NOMO-1 treated with DMSO at 0.1 percent for 48 hours (cell line): ENCODE measurements at regions not wholly inside any gene's neighbourhood (a gene's known extent, or its start where the extent isn't known, plus 50 kb on each side); places are given as distances from the start of the nearest gene placed in this dataset.
"Not testable (repeated sequence)": the region's sequence is repeated elsewhere in the genome, so short reads cannot be mapped to it uniquely, and the experiment has no call there.

Source experiments
- DNase-seq: peaks from one replicate; lab custom pipeline; 2025; ENCODE audit not compliant: unreplicated experiment; lab: John Stamatoyannopoulos, UW

DNA sequence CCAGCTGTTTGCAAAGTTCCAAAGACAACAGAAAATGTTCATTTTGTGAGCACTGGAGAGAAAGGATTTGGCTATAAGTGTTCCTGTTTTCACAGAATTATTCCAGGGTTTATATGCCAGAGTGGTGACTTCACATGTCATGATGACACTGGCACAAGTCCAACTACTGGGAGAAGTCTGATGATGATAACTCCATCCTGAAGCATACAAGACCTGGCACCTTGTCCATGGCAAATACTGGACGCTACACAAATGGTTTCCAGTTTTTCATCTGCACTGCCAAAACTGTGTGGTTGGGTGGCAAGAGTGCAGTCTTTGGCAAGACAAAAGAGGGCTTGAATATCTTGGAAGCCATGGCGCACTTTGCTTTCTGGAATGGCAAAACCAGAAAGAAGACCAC, 385.0 kb downstream of the CDH11 start:
- DNase-seq, result no peak

DNA sequence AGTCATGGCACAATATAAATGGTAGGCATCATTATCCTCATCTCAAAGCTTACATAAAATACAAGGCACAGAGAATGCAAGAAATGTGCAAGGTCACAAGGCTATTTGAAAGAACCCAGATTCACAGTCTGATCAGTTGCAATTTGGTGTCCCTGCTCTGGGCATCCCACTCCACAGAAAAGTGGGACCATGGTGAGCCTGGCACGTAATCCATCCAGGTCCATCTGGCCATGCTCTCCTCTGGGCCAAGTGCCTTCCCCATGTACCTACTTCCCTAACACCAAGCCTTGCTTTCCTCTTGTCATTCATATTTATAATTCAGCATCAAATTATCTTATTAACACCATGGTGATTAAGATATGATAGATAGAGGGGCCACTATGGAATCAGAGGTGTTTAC, 390.0 kb downstream of the CDH11 start:
- no peak for DNase-seq

DNA sequence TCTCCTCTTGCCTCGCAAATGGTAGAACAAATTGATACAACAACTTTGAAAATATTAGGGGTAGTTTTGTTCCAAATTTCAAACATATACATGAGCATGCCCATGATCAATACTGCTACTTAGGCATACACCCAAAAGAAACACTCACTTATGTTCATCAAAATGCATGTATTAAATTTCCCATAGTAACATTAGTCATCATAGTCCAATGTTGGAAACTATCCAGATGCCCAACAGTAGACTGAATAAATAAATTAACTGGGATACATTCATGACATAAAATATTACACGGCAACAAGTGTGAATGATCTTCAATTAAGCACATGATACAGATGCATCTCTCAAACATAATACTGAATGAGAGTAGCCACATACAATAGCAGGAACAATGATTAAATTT, 391.6 kb downstream of the CDH11 start:
- DNase-seq, result no peak

DNA sequence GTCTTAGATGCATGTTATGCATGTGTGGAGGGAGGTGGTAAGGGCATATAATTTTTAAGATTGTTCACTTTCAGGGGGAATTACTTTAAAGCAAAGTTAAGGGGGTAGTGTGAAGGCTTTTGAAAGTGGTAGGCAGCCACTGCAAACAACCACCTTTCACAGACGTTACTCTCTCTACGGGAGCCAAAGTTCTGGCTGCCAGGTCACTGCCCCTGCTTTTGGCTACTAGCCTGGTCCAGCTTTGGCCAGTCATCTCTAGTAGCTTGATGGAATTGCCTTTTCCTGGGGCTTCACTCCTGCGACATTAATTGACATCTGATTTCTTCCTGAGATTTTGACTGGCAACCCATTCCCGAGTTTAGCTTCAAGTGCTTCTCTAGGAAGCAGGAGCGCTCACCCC, 397.5 kb downstream of the CDH11 start:
- DNase-seq, result no peak

DNA sequence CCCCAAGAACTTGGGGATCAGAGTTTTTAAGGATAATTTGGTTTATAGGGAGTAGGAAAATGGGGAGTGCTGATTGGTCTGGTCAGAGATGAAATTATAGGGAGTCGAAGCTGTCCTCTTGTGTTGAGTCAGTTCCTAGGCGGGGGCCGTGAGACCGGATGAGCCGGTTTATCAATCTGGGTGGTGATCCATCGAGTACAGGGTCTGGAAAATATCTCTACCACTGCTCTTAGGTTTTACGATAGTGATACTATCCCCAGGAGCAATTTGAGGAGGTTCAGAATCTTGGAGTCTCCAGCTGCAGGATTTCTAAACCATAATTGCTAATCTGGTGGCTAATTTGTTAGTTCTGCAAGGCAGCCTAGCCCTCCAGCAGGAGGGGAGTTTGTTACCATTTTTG, 403.4 kb downstream of the CDH11 start:
- no peak for DNase-seq

DNA sequence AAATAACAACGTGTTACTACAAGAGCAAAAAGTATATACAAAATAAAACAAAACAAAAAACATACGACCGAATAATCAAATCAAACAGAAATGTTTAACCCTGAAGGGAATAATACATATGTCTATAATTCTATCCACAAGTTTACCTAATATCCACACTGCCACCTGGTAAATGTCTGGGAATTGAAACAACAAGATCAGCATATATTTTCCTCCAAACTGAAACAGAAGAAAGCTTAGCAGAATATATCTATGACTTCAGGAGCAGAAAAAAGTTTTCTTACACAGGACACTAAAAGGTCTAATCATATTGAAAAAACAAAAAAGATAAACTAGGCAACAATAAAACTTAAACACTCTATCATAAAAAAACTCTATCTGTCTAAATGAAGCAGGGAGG, 404.0 kb downstream of the CDH11 start:
- no peak for DNase-seq

DNA sequence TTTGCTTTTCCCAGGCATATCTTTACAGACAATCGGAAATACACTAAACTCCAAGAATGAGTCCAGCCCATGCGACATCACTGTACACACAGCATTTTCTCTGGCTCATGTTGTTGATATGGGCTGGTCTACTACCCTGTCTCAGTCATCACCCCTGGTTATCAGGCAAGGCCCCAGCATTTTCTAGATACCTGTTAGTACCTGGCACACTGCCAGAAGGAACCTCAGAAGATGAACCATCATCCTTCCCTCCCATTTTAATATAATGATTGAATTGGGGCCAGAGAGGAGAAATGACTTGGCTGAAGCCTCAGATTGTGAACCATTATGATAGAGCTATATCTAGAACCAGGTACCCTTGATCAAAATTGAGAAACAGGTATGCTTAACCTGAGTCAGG, 406.2 kb downstream of the CDH11 start:
- no peak for DNase-seq

DNA sequence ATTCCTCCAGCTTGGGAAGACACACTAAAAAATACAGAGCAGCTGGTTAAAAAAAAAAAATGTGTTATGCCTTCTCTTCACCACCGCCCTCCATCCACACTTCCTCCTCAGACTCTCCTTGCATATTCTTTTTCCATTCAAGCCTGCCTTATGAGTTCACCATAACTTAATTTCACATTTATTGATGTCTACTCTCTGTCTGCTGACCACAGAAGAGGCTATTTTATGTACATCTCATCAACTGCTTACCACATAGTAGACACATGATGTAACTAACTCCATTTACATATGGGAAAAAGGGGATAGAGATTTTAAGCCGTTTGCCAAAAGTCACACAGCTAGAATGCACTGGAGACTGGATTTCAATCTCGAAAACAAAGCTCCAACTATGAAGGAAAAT, 409.8 kb downstream of the CDH11 start:
- DNase-seq, result no peak

DNA sequence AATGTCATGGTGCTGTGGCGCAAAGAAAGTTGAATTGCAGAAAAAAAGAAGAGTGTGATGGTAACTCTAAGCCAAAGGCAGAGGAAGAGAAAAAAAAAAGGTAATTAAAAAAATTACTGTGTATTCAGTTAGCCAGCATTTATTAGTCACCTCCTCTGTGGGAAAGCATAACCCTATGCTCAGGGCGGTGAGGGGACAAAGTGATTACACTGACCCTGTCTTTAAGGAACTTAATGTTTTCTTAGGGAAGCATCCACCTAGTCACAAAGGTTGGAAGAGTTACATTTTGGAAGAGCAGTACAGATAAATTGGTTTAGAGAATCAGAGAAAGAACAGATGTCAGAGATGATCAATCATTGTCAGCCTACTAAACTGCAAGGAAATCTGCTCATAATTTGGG, 410.3 kb downstream of the CDH11 start:
- DNase-seq, result no peak

DNA sequence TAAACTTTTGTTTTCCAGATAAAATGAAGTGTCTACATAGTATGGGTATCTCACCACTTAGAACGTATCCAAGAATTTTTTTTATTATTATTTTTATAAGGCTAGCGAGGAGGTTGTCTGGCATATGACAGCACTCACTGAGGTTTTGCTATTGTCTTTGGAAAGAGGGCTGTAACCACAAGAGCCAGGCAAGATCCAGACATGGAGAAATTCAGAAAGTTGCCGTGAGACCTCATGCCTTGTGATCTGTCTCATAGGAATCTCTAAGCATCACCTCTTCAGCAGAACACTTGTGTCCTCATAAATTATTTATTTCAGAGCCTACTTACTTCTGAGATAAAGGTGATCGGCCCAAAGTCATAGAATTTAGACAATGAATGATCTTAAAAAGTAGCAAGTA, 410.8 kb downstream of the CDH11 start:
- DNase-seq, result no peak

DNA sequence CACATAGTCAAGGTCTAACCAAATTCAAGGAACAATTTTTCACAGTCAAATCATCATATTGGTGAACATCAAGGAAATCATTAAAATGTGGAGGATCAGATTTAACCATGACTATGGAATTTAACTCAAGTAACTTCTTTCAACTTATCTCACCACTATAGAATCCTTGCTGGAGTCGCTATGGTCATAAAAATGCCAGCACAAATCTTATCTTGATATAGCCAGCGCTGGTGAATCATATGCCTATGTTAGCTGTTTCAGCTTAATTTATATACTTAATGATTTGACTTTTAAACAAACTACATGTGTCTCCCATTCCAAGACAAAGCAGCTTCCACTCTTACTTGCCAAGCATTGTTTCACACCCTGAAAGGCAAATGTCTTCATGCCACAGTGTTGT, 416.4 kb downstream of the CDH11 start:
- no peak for DNase-seq

DNA sequence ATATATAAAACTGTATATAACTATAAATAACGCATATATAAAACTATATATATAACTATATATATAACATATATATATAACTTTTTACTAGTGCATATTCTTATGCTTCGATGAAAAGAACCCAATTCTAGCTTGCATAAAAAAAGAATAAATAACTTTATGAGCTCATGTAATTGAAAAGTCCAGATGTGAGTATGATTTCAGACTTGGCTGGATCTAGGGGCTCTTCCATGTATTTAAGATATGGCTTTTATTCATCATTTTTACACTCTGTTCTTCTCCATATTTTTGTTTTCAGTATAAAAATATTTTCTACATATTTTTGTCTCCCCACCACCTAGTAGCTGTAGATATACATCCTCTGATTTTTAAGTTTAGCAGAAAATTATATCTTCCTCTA, 417.5 kb downstream of the CDH11 start:
- DNase-seq, result no peak

DNA sequence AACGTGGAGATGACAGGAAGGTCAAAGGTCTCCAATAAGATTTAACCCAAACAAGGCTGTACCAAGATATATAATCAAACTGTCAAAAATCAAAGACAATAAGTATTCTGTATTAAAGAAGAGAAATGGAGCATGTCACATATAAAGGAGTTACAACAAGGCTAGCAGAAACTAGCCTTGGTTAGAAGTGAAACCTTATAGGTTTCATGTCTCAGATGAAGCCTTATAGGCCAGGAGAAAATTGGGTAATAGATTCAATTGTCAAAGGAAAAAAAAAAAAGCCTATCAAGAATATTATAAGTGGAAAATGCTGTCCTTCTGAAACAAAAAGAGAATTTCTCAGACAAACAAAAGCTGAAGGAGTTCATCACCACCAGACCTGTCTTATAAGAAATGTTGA, 419.4 kb downstream of the CDH11 start:
- DNase-seq, result no peak

DNA sequence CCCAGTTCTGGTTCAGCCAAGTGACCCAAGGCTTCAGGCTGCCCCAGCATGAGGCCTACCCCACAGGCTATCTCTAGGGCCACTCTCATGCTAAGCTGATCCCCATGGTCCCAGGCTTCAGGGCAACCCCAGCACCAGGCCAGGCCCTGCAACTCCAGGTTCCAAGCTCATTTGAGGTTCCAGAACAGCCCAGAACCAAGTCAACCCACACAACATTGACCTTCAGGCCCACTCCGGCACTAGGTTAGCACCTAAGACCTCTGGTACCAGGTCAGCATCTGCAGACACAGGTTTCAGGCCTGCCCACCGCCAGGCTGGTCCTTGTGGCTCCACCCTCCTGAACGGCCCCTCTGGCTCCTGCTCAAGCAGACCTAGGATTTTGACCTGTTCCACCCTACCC, 421.2 kb downstream of the CDH11 start:
- DNase-seq, result no peak

DNA sequence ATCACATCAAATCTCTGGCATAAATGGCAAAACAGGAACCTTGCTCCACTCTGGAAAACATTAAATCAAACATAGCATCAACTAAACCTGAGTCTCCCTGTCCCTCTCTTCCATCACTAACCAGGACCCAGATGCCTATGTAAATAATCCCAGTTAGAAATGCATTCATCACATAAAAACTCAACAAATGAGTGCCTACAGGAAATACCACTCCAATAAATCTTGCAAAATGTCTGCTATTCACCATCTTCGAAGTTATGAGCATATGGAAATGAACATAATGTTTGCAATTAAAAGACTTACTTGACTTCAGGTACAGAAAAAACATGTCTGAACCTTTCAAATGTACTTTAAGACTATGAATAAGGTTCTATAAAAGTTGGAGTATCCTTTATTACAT, 425.0 kb downstream of the CDH11 start:
- DNase-seq, result no peak

DNA sequence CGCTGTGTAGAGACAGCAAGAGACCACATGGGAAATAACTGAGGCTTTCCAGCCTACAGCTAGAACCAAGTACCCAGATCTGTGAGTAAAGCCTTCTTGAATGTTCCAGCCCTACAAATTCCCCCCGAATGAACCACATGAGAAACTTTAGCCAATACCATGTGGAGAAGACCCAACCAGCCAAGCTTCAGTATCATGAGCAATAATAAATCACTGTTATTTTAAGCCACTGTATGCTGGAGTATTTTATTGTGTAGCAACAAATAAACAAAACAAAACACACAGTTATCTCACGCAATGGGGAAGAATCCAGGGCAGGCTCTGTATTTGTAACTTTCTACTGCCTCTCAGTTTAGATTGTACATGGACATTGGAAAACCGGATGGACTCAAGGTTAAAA, 426.2 kb downstream of the CDH11 start:
- DNase-seq, result no peak

DNA sequence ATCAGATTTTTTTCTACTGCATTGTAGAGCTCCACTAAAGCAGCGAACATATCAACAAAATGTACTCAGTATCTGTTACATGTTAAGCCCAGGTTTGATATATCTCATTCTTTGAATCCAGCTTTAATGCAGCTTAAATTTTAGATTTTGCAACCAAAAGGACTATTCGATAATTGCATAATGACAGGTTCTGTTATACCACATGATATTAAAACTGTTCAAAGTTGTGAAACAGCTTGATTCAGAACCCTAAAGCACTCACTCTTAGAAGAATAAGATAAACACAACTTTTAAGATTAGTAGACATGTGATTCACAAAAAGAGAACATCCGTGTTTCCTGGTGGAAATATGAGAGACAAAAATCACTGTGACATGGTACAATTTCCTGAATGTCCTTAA, 427.9 kb downstream of the CDH11 start:
- no peak for DNase-seq

DNA sequence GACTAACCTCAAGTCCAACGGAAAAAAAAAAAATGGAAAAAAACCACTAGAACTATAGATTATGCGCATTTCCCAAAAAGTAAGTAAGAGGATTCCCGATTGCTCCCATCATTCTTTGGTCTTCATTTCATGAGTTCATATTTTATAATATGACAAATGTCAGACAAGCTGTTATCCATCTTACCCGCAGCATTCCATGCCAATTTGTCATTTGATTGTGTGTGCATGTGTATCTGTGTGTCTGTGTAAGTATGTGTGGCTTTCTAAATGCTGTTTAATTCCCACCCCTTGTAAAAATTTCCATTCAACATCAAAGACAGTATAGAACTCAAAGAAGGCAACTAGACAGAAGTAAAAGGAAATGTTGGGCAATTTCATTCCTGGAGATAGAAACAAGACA, 434.1 kb downstream of the CDH11 start:
- no peak for DNase-seq

DNA sequence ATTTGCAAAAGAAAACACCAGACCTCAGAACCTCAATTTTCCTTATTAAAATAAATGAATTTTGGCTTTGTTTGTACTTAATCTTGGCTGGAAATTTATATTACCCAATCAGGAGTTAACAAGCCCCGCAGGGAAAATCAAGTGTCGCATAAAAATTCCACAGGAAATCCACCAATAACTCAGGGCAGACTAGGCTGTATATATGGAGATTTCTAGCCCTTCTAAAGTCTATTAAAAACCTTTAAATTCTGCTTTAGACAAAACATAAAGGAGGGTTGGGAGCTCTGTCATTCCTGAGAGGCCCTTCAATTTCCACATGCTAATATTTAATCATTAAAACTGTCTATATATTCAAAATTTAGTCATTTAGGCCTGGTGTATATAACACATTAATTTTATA, 434.7 kb downstream of the CDH11 start:
- DNase-seq, result no peak

DNA sequence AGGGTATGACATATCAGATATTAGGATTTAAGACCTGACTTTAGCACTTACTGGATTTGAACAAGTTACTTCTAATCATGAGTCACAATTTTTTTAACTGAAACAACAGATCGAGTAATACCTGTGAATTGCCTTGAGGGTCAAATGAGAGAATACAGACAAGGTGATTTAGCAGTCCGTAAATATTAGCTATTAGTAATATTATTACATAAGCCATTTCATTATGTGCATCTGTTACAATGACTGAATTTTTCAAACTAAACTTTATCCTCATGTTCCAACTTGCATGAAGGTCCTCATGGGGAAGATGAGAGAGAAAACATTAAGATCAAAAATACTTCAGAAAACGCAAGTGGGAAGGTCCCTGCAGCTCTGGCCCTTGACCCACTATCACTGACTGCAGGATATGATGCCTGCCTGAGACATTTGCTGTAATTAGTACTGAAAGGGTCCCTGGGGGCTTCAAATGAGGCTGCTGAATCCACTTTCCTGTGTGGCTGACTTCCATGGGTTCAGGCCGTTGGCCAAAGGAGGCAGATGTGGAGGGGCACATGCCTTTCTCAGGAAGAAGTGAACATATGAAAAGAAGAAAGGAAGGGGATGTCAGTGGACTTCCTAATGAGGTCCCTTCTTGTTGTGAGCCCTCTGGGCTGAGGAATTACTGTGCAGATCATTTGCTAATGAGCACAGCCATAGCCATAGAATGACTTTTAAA, 441.7 kb downstream of the CDH11 start:
- no peak for DNase-seq

DNA sequence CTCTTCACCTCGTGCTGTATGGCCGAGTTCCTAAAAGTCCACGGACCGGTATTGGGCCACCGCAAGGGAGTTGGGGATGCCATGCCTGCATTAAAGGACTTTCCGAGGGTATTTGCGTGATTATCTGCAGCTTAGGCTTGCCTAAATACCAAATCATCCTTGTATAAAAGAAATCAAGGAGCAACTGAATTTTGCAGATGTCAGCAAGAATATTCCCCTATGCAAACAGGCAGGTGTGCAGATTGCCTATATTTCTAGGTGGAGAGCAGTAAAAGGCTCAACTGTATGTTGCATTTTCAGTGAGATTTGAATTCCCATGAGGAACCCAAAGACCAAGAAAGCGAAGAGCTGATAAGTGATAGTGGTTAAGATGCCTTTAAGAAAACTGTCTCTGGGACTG, 452.3 kb downstream of the CDH11 start:
- DNase-seq, result no peak

DNA sequence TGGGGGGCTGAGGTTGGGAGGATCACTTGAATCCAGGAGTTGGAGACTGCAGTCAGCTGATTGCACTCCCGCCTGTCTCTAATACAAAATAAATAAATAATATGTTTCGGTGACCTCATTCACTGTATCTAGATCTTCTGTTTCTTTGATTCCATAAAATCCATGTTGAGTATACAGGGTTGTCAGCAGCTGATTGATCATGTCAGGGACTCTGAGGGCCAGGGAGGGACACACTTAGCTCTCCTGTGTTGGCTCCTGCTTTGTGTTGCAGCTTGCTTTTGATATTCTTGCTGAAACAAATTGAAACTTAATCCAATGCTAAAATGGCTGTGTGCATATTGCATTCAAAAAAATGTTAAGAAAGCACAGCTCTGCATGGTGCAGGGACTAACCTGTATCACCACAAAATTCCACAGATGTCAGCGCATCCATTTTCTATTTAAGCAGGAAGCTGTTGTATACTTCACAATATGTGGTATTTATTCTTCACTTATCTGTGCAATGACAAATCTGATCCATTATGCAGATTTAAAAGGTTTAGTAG, 454.5 kb downstream of the CDH11 start:
- no peak for DNase-seq

DNA sequence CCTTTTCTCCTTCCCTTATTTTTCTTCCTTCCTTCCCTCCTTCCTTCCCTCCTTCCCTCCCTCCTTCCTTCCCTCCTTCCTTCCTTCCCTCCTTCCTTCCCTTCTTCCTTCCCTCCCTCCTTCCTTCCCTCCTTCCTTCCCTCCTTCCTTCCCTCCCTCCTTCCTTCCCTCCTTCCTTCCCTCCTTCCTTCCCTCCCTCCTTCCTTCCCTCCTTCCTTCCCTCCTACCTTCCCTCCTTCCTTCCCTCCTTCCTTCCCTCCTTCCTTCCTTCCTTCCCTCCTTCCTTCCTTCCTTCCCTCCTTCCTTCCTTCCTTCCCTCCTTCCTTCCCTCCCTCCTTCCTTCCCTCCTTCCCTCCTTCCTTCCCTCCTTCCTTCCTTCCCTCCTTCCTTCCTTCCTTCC, 459.6 kb downstream of the CDH11 start:
- not testable (repeated sequence) for DNase-seq
